HEK293T (cell line): ENCODE measurements at regions not wholly inside any gene's neighbourhood (a gene's known extent, or its start where the extent isn't known, plus 50 kb on each side); places are given as distances from the start of the nearest gene placed in this dataset.

Experiments
- CTCF ChIA-PET: fragments of 350-600 bp; formaldehyde crosslinking; extraction: SDS; loops from one replicate; lab custom pipeline; 2021; ENCODE audit warnings: antibody characterized with exemption, inconsistent platforms; lab: Yijun Ruan, JAX
- POLR2A ChIA-PET: fragments of 350-600 bp; formaldehyde crosslinking; extraction: SDS; loops from one replicate; lab custom pipeline; 2020; ENCODE audit warnings: antibody characterized with exemption, inconsistent platforms; lab: Yijun Ruan, JAX
- DNase-seq: peaks from one replicate; pipeline ENCODE4 v3.0.0; 2012; ENCODE audit warnings: mixed read lengths; ENCODE audit errors: extremely low spot score
- ARNT ChIP-seq: fragments of 450-650 bp; IDR thresholded peaks from 2 replicates; pipeline ENCODE4 v1.6.1; 2017; ENCODE audit warnings: mild to moderate bottlenecking
- BHLHE40 ChIP-seq: fragments of 450-650 bp; IDR thresholded peaks from 2 replicates; pipeline ENCODE4 v1.6.1; 2016; ENCODE audit warnings: mild to moderate bottlenecking, moderate library complexity, borderline replicate concordance
- CTBP1 ChIP-seq: fragments of 450-650 bp; IDR thresholded peaks from 2 replicates; pipeline ENCODE4 v1.6.1; 2016; ENCODE audit warnings: borderline replicate concordance
- ELF4 ChIP-seq: fragments of 450-650 bp; IDR thresholded peaks from 2 replicates; pipeline ENCODE4 v1.6.1; 2017; ENCODE audit warnings: antibody characterized with exemption
- FOXA1 ChIP-seq: fragments of 450-650 bp; IDR thresholded peaks from 2 replicates; pipeline ENCODE4 v1.6.1; 2016; ENCODE audit warnings: mild to moderate bottlenecking
- FOXK2 ChIP-seq: fragments of 450-650 bp; IDR thresholded peaks from 2 replicates; pipeline ENCODE4 v1.6.1; 2016; ENCODE audit warnings: mild to moderate bottlenecking
- FOXM1 ChIP-seq: fragments of 450-650 bp; IDR thresholded peaks from 2 replicates; pipeline ENCODE4 v1.6.1; 2017; ENCODE audit warnings: mild to moderate bottlenecking, borderline replicate concordance
- HDGF ChIP-seq: fragments of 450-650 bp; IDR thresholded peaks from 2 replicates; pipeline ENCODE4 v1.6.1; 2017; ENCODE audit warnings: antibody characterized with exemption, borderline replicate concordance
- L3MBTL2 ChIP-seq: fragments of 450-650 bp; conservative IDR thresholded peaks from 2 replicates; pipeline ENCODE4 v1.6.1; 2016; ENCODE audit warnings: mild to moderate bottlenecking
- LEF1 ChIP-seq: fragments of 450-650 bp; IDR thresholded peaks from 2 replicates; pipeline ENCODE4 v1.6.1; 2017; ENCODE audit warnings: mild to moderate bottlenecking, borderline replicate concordance
- NFRKB ChIP-seq: fragments of 450-650 bp; IDR thresholded peaks from 2 replicates; pipeline ENCODE4 v1.6.1; 2016; ENCODE audit warnings: mild to moderate bottlenecking, moderate library complexity
- PKNOX1 ChIP-seq: fragments of 450-650 bp; IDR thresholded peaks from 2 replicates; pipeline ENCODE4 v1.6.1; 2016
- SP1 ChIP-seq: fragments of 450-650 bp; IDR thresholded peaks from 2 replicates; pipeline ENCODE4 v1.6.1; 2017
- SUZ12 ChIP-seq: fragments of 450-650 bp; IDR thresholded peaks from 2 replicates; pipeline ENCODE4 v1.6.1; 2016; ENCODE audit warnings: mild to moderate bottlenecking
- TARDBP ChIP-seq: fragments of 450-650 bp; IDR thresholded peaks from 2 replicates; pipeline ENCODE4 v1.6.1; 2016
- ZNF384 ChIP-seq: fragments of 450-650 bp; IDR thresholded peaks from 2 replicates; pipeline ENCODE4 v1.6.1; 2016

- DNase-seq = no peak
- ChIA-PET CTCF (no interaction called here), POLR2A (no interaction called here)
- TF ChIP-seq PKNOX1 = no peak
- no peak for TF ChIP-seq ARNT
- no peak for TF ChIP-seq FOXA1
- no peak for TF ChIP-seq FOXM1
- no peak for TF ChIP-seq CTBP1
- TF ChIP-seq NFRKB = no peak
- no peak for TF ChIP-seq FOXK2
- TF ChIP-seq HDGF = no peak
- no peak for TF ChIP-seq SP1
- TF ChIP-seq LEF1 = no peak
- no peak for TF ChIP-seq ZNF384
Observed at GRCh38 chr14:99081880-99082279, 190.1 kb downstream of the BCL11B start.

GRCh38 chr14:99093532-99094517, 178.2 kb downstream of the BCL11B start:
- ChIA-PET POLR2A (no interaction called here), CTCF (no interaction called here)
- no peak for DNase-seq
- no peak for TF ChIP-seq SUZ12
- no peak for TF ChIP-seq SP1
- TF ChIP-seq CTBP1 = no peak
- TF ChIP-seq TARDBP = no peak
- no peak for TF ChIP-seq NFRKB
- no peak for TF ChIP-seq BHLHE40
- TF ChIP-seq PKNOX1 = no peak
- TF ChIP-seq FOXK2 = no peak
- TF ChIP-seq LEF1 = no peak
- TF ChIP-seq HDGF = no peak

GRCh38 chr14:99094901-99095300, 177.1 kb downstream of the BCL11B start:
- ChIA-PET CTCF (interaction anchor here (0.9 kb wide), 1 partner anchor 17 kb away, joined by 3 read pairs; no protein-coding TSS in a partner anchor), POLR2A (no interaction called here)
- TF ChIP-seq NFRKB (no peak), ARNT (no peak), SP1 (no peak), ZNF384 (no peak), FOXM1 (no peak), CTBP1 (no peak), FOXK2 (no peak), ELF4 (no peak), BHLHE40 (no peak), PKNOX1 (no peak), SUZ12 (no peak), FOXA1 (no peak), L3MBTL2 (no peak), HDGF (no peak), LEF1 (no peak), TARDBP (no peak)
- DNase-seq = no peak

GRCh38 chr14:99095369-99095768, 176.6 kb downstream of the BCL11B start:
- no peak for DNase-seq
- CTCF ChIA-PET = interaction anchor here (0.9 kb wide), 1 partner anchor 16 kb away, joined by 3 read pairs; no protein-coding TSS in a partner anchor
- TF ChIP-seq NFRKB (no peak), LEF1 (no peak), L3MBTL2 (no peak), HDGF (no peak), ZNF384 (no peak), SUZ12 (no peak), FOXM1 (no peak), BHLHE40 (no peak), ARNT (no peak), ELF4 (no peak), TARDBP (no peak), FOXA1 (no peak), SP1 (no peak), FOXK2 (no peak), PKNOX1 (no peak), CTBP1 (no peak)
- POLR2A ChIA-PET = no interaction called here

- no peak for DNase-seq
- ChIA-PET POLR2A (no interaction called here), CTCF (interaction anchor here (0.5 kb wide), 1 partner anchor 170 kb away, joined by 3 read pairs; no protein-coding TSS in a partner anchor)
- TF ChIP-seq SP1 = no peak
Observed at GRCh38 chr14:99098199-99098598, 173.8 kb downstream of the BCL11B start.
